ENCODE measurements at regions not wholly inside any gene's neighbourhood (a gene's known extent, or its start where the extent isn't known, plus 50 kb on each side); places are given as distances from the start of the nearest gene placed in this dataset.

- Histone ChIP-seq H3K9me3 (ENCODE audit: low read length) (no peaks in the 10 kb centered on the region), H4K20me1 (ENCODE audit: insufficient read depth, low read length) (no peaks in the 10 kb centered on the region), H3K27ac (ENCODE audit: extremely low read length, insufficient read depth, low read length) (no peak overlapping the region), H3K4me1 (ENCODE audit: insufficient read depth, low read length) (no peaks in the 10 kb centered on the region), H3K4me3 (replicated peaks in 1 of 3; ENCODE audit: insufficient read depth in 1 of 3, low read depth in 2 of 3, low read length in 3 of 3) (no peak overlapping the region), H3K27me3 (ENCODE audit: control insufficient read depth in 1 of 2, insufficient read depth in 2 of 2, low read length in 2 of 2) (no peaks in the 10 kb centered on the region), H3K79me2 (ENCODE audit: insufficient read depth, low read length) (no peaks in the 10 kb centered on the region), H3K4me2 (ENCODE audit: low read depth, low read length) (no peak overlapping the region), H3K9ac (ENCODE audit: insufficient read depth, low read depth, low read length) (no peak overlapping the region), H2AFZ (ENCODE audit: low read length) (no peak overlapping the region), H3K36me3 (replicated peaks in 1 of 2; ENCODE audit: control insufficient read depth in 1 of 2, insufficient read depth in 2 of 2, low read length in 2 of 2) (no peaks in the 10 kb centered on the region)
- ATAC-seq (no peak), FAIRE-seq (no peak), DNase-seq (ENCODE audit: low spot score) (no peak)
- intact Hi-C loops (cut with micrococcal nuclease; ENCODE audit: unreplicated experiment) = no loop called here
- ChIA-PET CTCF (ENCODE audit: low intra/inter-chr PET ratio, low total read pairs) (no interaction called here), POLR2A (no interaction called here)
- TF ChIP-seq ARID5B (CRISPR knock-in tag; IDR thresholded peaks at IDR 0.05) (no peak), SRF (IDR thresholded peaks at IDR 0.05; ENCODE audit: low read depth, low read length) (no peak), ADNP (CRISPR knock-in tag; IDR thresholded peaks at IDR 0.05) (no peak), ZBTB1 (CRISPR knock-in tag; IDR thresholded peaks at IDR 0.05; ENCODE audit: borderline replicate concordance) (no peak), JDP2 (CRISPR knock-in tag; IDR thresholded peaks at IDR 0.05; ENCODE audit: borderline replicate concordance) (no peak), CENPX (CRISPR knock-in tag; IDR thresholded peaks at IDR 0.05) (no peak), KDM6A (CRISPR knock-in tag; IDR thresholded peaks at IDR 0.05; ENCODE audit: low read depth) (no peak), ZSCAN21 (CRISPR knock-in tag; IDR thresholded peaks at IDR 0.05; ENCODE audit: borderline replicate concordance) (no peak), TGIF2 (CRISPR knock-in tag; IDR thresholded peaks at IDR 0.05) (no peak), ZSCAN29 (CRISPR knock-in tag; conservative IDR thresholded peaks at IDR 0.05) (no peak), ZFP41 (CRISPR knock-in tag; IDR thresholded peaks at IDR 0.05; ENCODE audit: borderline replicate concordance) (no peak), BORCS8-MEF2B (CRISPR knock-in tag; IDR thresholded peaks at IDR 0.05) (no peak), MAFK (conservative IDR thresholded peaks at IDR 0.05 in 1 of 2, IDR thresholded peaks at IDR 0.05 in 1 of 2; ENCODE audit: low read length in 2 of 2) (no peak), HNRNPK (IDR thresholded peaks at IDR 0.05; ENCODE audit: low read depth, low read length, poor library complexity, severe bottlenecking) (no peak), GRHL1 (CRISPR knock-in tag; conservative IDR thresholded peaks at IDR 0.05) (no peak), ZSCAN30 (CRISPR knock-in tag; IDR thresholded peaks at IDR 0.05) (no peak)
- BruUV-seq (replicated peaks) = no TSS peak
- in situ Hi-C loops (cut with HindIII; ENCODE audit: extremely low pct_ligation_motif_present, low pct_unique_long_range_greater_than_20kb) = no loop called here
- 0% methylated on average over 3 of the region's 3 CpGs for WGBS (ENCODE audit: low lambda C conversion rate)
Measured at GRCh38 chr4:144507311-144508101, 138.4 kb upstream of the HHIP start.
